SK-N-SH treated with all-trans-retinoic acid at 6 μM for 48 hours (cell line): ENCODE measurements at regions not wholly inside any gene's neighbourhood (a gene's known extent, or its start where the extent isn't known, plus 50 kb on each side); places are given as distances from the start of the nearest gene placed in this dataset.

Experiments used
- CREB5 ChIP-seq: fragments of 250-450 bp; sonication (Bioruptor Pico); IDR thresholded peaks from 2 replicates; pipeline ENCODE4 v1.5.1; 2020; ENCODE audit warnings: low read depth, mild to moderate bottlenecking, moderate library complexity
- GLIS3 ChIP-seq: fragments of 250-450 bp; sonication (Bioruptor Pico); IDR thresholded peaks from 2 replicates; pipeline ENCODE4 v1.5.0; 2020; ENCODE audit warnings: mild to moderate bottlenecking, moderate library complexity
- OSR1 ChIP-seq: fragments of 250-450 bp; sonication (Bioruptor Pico); IDR thresholded peaks from 2 replicates; pipeline ENCODE4 v1.8.0; 2022; ENCODE audit warnings: moderate library complexity, mild to moderate bottlenecking, inconsistent platforms
- PATZ1 ChIP-seq: fragments of 250-450 bp; sonication (Bioruptor Pico); IDR thresholded peaks from 2 replicates; pipeline ENCODE4 v1.8.0; 2020; ENCODE audit warnings: mild to moderate bottlenecking, moderate library complexity, borderline replicate concordance
- TOX ChIP-seq: fragments of 250-450 bp; sonication (Bioruptor Pico); IDR thresholded peaks from 2 replicates; pipeline ENCODE4 v1.8.0; 2021; ENCODE audit warnings: mild to moderate bottlenecking, moderate library complexity, borderline replicate concordance
- TSHZ2 ChIP-seq: fragments of 250-450 bp; sonication (Bioruptor Pico); IDR thresholded peaks from 2 replicates; pipeline ENCODE4 v1.5.0; 2020; ENCODE audit warnings: mild to moderate bottlenecking, moderate library complexity
- ZFP3 ChIP-seq: fragments of 250-450 bp; sonication (Bioruptor Pico); IDR thresholded peaks from 2 replicates; pipeline ENCODE4 v1.5.0; 2020; ENCODE audit warnings: mild to moderate bottlenecking, moderate library complexity
- ZFP30 ChIP-seq: fragments of 450-650 bp; formaldehyde crosslinking; IDR thresholded peaks from 2 replicates; pipeline ENCODE4 v1.5.0; 2022; ENCODE audit warnings: mild to moderate bottlenecking, moderate library complexity

- TF ChIP-seq OSR1, result no peak
- TF ChIP-seq GLIS3, result no peak
- no peak for TF ChIP-seq TOX (CRISPR knock-in tag)
- TF ChIP-seq PATZ1 (CRISPR knock-in tag), result no peak
- TF ChIP-seq ZFP30 (CRISPR knock-in tag), result no peak
- no peak for TF ChIP-seq TSHZ2 (CRISPR knock-in tag)
- no peak for TF ChIP-seq CREB5 (CRISPR knock-in tag)
- no peak for TF ChIP-seq ZFP3 (CRISPR knock-in tag)
These were observed 79.2 kb downstream of the EDN1 start for GRCh38 chr6:12369355-12369754.
